GM19043 (cell line): ENCODE measurements at regions not wholly inside any gene's neighbourhood (a gene's known extent, or its start where the extent isn't known, plus 50 kb on each side); places are given as distances from the start of the nearest gene placed in this dataset.

Experiments
- ATAC-seq: cut with Tn5 transposase; IDR thresholded peaks from one replicate; pipeline ENCODE4 v1.9.1; 2021; ENCODE audit warnings: low read depth; ENCODE audit not compliant: unreplicated experiment

- ATAC-seq: no peak
Measured at GRCh38 chr3:163018067-163018466, 1521.5 kb downstream of the OTOL1 start.

- no peak for ATAC-seq
Measured at GRCh38 chr3:163018664-163019063, 1522.1 kb downstream of the OTOL1 start.

GRCh38 chr3:163019260-163019659 is 1522.7 kb downstream of the OTOL1 start:
- no peak for ATAC-seq

- no peak for ATAC-seq
Measured at GRCh38 chr3:163033652-163034051, 1537.0 kb downstream of the OTOL1 start.

GRCh38 chr3:163039636-163040035 is 1543.0 kb downstream of the OTOL1 start:
- no peak for ATAC-seq

- ATAC-seq: no peak
Measured at GRCh38 chr3:163043074-163043473, 1546.5 kb downstream of the OTOL1 start.

- no peak for ATAC-seq
Measured at GRCh38 chr3:163045945-163046344, 1549.3 kb downstream of the OTOL1 start.

- no peak for ATAC-seq
Measured at GRCh38 chr3:163048881-163049280, 1552.3 kb downstream of the OTOL1 start.

- no peak for ATAC-seq
Measured at GRCh38 chr3:163056874-163057497, 1560.4 kb downstream of the OTOL1 start.

GRCh38 chr3:163058031-163058854 is 1561.6 kb downstream of the OTOL1 start:
- no peak for ATAC-seq

- no peak for ATAC-seq
Measured at GRCh38 chr3:163071713-163072112, 1575.1 kb downstream of the OTOL1 start.
